ENCODE measurements at regions not wholly inside any gene's neighbourhood (a gene's known extent, or its start where the extent isn't known, plus 50 kb on each side); places are given as distances from the start of the nearest gene placed in this dataset.
A peak's percentile ranks its signal among the peaks of the same experiment; 100 is the strongest.
"Not testable (repeated sequence)": the region's sequence is repeated elsewhere in the genome, so short reads cannot be mapped to it uniquely, and the experiment has no call there.

DNA sequence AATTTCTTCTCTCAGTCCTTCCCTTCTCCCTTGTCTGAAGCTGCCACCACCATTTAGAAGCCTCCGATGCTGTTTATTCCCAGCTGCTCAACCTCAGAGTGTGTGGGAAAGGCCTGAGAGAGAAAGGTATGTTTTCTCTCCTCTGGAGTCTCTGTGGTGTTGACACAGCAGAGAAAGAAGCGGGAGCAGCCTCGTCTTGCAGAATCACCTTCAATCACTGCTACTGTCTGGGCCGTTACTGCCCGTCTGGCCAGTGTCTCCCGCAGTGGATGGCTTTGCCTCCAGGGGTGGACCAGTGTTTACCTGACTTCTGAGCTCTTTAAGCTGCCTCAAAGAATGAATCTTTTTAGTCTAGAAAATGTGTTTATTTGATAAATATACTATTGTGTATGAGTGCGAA is 148.9 kb upstream of the FAM47C start:
- FAIRE-seq (no peak), DNase-seq (ENCODE audit: insufficient read length, low spot score) (no peak)
- TF ChIP-seq, protein P1, sequence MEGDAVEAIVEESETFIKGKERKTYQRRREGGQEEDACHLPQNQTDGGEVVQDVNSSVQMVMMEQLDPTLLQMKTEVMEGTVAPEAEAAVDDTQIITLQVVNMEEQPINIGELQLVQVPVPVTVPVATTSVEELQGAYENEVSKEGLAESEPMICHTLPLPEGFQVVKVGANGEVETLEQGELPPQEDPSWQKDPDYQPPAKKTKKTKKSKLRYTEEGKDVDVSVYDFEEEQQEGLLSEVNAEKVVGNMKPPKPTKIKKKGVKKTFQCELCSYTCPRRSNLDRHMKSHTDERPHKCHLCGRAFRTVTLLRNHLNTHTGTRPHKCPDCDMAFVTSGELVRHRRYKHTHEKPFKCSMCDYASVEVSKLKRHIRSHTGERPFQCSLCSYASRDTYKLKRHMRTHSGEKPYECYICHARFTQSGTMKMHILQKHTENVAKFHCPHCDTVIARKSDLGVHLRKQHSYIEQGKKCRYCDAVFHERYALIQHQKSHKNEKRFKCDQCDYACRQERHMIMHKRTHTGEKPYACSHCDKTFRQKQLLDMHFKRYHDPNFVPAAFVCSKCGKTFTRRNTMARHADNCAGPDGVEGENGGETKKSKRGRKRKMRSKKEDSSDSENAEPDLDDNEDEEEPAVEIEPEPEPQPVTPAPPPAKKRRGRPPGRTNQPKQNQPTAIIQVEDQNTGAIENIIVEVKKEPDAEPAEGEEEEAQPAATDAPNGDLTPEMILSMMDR (IDR thresholded peaks at IDR 0.05; ENCODE audit: insufficient read depth, missing control alignments) = no peak

DNA sequence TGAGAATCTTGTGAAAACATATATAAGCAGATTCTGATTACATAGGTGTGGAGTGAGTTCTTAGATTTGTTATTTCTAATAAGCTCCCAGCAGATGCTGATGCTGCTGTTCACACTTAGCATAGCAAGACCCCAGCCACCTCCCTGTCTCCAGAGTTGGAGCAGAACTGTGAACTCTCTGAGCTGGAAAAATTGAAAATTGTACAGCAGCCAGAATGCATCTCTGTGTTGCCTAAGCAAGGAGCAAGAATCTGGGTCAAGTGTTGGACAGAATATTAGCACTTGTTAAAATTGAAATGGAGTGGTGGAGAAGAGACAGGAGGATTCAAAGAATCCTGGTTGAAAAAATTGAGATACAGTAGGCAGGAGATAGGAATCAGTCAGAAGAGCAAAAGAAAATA is 146.6 kb upstream of the FAM47C start:
- TF ChIP-seq, protein P1 (IDR thresholded peaks at IDR 0.05; ENCODE audit: insufficient read depth, missing control alignments) = no peak
- no peak for DNase-seq (ENCODE audit: insufficient read length, low spot score)
- FAIRE-seq = no peak

DNA sequence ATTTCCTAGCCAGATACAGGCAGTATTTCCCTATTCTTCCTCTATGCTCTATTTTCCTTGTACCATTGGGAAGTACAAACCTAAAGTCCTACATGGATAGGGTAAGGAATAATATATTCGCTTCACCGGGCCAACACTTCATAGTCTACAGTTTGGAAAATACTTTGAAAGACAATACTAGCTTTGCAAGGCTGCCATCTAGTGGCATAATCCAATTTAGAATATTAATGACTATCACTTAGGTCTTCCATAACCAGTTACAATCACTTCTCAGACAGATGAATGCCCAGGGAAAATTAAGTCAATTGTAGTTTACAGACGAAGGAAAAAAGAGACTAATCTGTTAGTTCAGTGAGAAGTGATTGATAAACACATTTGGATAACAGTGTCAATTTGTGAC is 141.0 kb upstream of the FAM47C start:
- FAIRE-seq (peak; percentile 87), DNase-seq (ENCODE audit: insufficient read length, low spot score) (no peak)
- TF ChIP-seq, protein P1 (IDR thresholded peaks at IDR 0.05; ENCODE audit: insufficient read depth, missing control alignments) = peak; percentile 46

DNA sequence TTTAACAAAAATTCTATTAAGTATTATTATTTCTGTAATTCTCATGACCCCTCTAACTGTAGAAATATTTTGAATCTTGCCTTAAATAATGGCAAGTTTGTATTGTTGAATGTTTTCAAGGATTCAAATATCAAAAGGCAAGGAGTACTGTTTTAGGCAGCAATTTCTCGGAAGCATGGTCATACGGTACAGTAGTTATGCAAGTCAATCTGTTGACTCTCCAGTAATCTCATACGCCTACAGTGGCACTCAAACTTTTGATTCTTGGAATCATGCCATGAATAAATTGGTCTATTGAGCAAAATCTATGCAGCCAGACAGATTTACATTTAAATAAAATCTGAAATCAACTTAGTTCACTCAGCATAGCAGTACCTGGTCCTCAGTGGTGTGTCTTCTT is 139.6 kb upstream of the FAM47C start:
- FAIRE-seq = no peak
- TF ChIP-seq, protein P1 (IDR thresholded peaks at IDR 0.05; ENCODE audit: insufficient read depth, missing control alignments) = no peak
- DNase-seq (ENCODE audit: insufficient read length, low spot score) = no peak

GRCh38 chrX:36869457-36869856 is 138.7 kb upstream of the FAM47C start:
- FAIRE-seq = no peak
- TF ChIP-seq, protein P1 (IDR thresholded peaks at IDR 0.05; ENCODE audit: insufficient read depth, missing control alignments) = no peak
- no peak for DNase-seq (ENCODE audit: insufficient read length, low spot score)

GRCh38 chrX:36897690-36898089 is 110.5 kb upstream of the FAM47C start:
- TF ChIP-seq, protein P1 (IDR thresholded peaks at IDR 0.05; ENCODE audit: insufficient read depth, missing control alignments) = no peak
- FAIRE-seq (no peak), DNase-seq (ENCODE audit: insufficient read length, low spot score) (no peak)

GRCh38 chrX:36898301-36898700 is 109.9 kb upstream of the FAM47C start:
- TF ChIP-seq, protein P1 (IDR thresholded peaks at IDR 0.05; ENCODE audit: insufficient read depth, missing control alignments) = peak; percentile 37
- no peak for FAIRE-seq
- DNase-seq (ENCODE audit: insufficient read length, low spot score) = no peak

GRCh38 chrX:36904561-36904960 is 103.6 kb upstream of the FAM47C start:
- FAIRE-seq; DNase-seq (ENCODE audit: insufficient read length, low spot score): not testable (repeated sequence)

Measured in D721Med (cell line).